HepG2 (cell line): ENCODE measurements at regions not wholly inside any gene's neighbourhood (a gene's known extent, or its start where the extent isn't known, plus 50 kb on each side); places are given as distances from the start of the nearest gene placed in this dataset.

Experiments
- ATAC-seq: fragments of 200-7000 bp; cut with Tn5 transposase; 3 replicates; pipeline ENCODE4 v1.9.1; 2020; ENCODE audit warnings: mild to moderate bottlenecking, moderate library complexity
- BruUV-seq: library from RNA; stranded (reverse); fragments of 400-500 nt; replicated peaks from 2 replicates; lab custom pipeline; 2021; lab: Mats Ljungman, UMichigan
- CTCF ChIA-PET: fragments of 300-600 bp; formaldehyde crosslinking; extraction: SDS; loops from one replicate; lab custom pipeline; 2021; ENCODE audit warnings: low total read pairs, inconsistent platforms, low intra/inter-chr PET ratio; lab: Yijun Ruan, JAX
- POLR2A ChIA-PET: fragments of 350-600 bp; sonication (Branson Sonifier 250); formaldehyde crosslinking; loops from one replicate; lab custom pipeline; 2020; ENCODE audit warnings: antibody characterized with exemption, inconsistent platforms; lab: Yijun Ruan, JAX
- DNase-seq: peaks from one replicate; pipeline ENCODE4 v3.0.0-alpha.2; 2015; ENCODE audit warnings: low spot score
- FAIRE-seq: peaks from 3 replicates; lab custom pipeline; 2011; peaks lifted over from hg19 to GRCh38; lab: Jason Lieb, UNC
- H2AFZ ChIP-seq: one replicate; pipeline ENCODE4 v1.6.1; 2011; ENCODE audit warnings: low read length, inconsistent platforms
- H3K27ac ChIP-seq: fragments of 300-600 bp; 3 replicates; pipeline ENCODE4 v1.8.0; 2011; ENCODE audit warnings: mixed run types, mild to moderate bottlenecking, mixed read lengths, low read length, inconsistent platforms; ENCODE audit not compliant: insufficient read depth; ENCODE audit errors: extremely low read length
- H3K27me3 ChIP-seq, 2 experiments: fragments of 200-600 bp in 1 of 2; 2 replicates in 1 of 2; 3 replicates in 1 of 2; pipeline versions ENCODE4 v1.6.0 to v1.8.0; 2011; ENCODE audit warnings: low read length in 2 of 2, mild to moderate bottlenecking in 2 of 2, moderate library complexity in 2 of 2, inconsistent platforms in 1 of 2; ENCODE audit not compliant: insufficient read depth in 2 of 2, control insufficient read depth in 1 of 2
- H3K36me3 ChIP-seq, 2 experiments: fragments of 200-600 bp in 1 of 2; replicated peaks in 1 of 2; 2 replicates in 1 of 2; 3 replicates in 1 of 2; pipeline versions ENCODE4 v1.5.1 to v1.8.0; 2011; ENCODE audit warnings: low read length in 2 of 2, inconsistent platforms in 1 of 2; ENCODE audit not compliant: insufficient read depth in 2 of 2, control insufficient read depth in 1 of 2
- H3K4me1 ChIP-seq: 2 replicates; pipeline ENCODE4 v1.5.1; 2012; ENCODE audit warnings: low read length, inconsistent platforms; ENCODE audit not compliant: insufficient read depth
- H3K4me2 ChIP-seq: 2 replicates; pipeline ENCODE4 v1.6.0; 2011; ENCODE audit warnings: low read depth, low read length, inconsistent platforms
- H3K4me3 ChIP-seq, 3 experiments: fragments of 200-600 bp in 1 of 3; sonication (generic), shearing (Covaris generic) in 1 of 3; replicated peaks in 1 of 3; 2 replicates each; pipeline ENCODE4 v1.5.1; 2011 to 2016; ENCODE audit warnings: low read length in 3 of 3, inconsistent platforms in 2 of 3, low read depth in 2 of 3, mild to moderate bottlenecking in 2 of 3, control low read depth in 1 of 3, mixed read lengths in 1 of 3; ENCODE audit not compliant: insufficient read depth in 1 of 3
- H3K79me2 ChIP-seq: one replicate; pipeline ENCODE4 v1.6.1; 2011; ENCODE audit warnings: low read length, inconsistent platforms; ENCODE audit not compliant: insufficient read depth
- H3K9ac ChIP-seq: 2 replicates; pipeline ENCODE4 v1.6.0; 2011; ENCODE audit warnings: mild to moderate bottlenecking, low read depth, low read length, inconsistent platforms; ENCODE audit not compliant: insufficient read depth
- H3K9me3 ChIP-seq: 2 replicates; pipeline ENCODE4 v1.5.1; 2012; ENCODE audit warnings: mild to moderate bottlenecking, low read length
- H4K20me1 ChIP-seq: 2 replicates; pipeline ENCODE4 v1.6.0; 2011; ENCODE audit warnings: inconsistent platforms, mild to moderate bottlenecking, low read length, moderate library complexity; ENCODE audit not compliant: insufficient read depth
- CEBPB ChIP-seq: IDR thresholded peaks from 2 replicates; pipeline ENCODE4 v1.6.1; 2011; ENCODE audit warnings: low read depth, low read length, improper control_type of control experiment, borderline replicate concordance
- FOSL2 ChIP-seq: sonication (generic); formaldehyde crosslinking; IDR thresholded peaks from 2 replicates; pipeline ENCODE4 v1.4.0; 2020; ENCODE audit warnings: missing genetic modification reagents
- MAFF ChIP-seq: IDR thresholded peaks from 2 replicates; pipeline ENCODE4 v1.6.1; 2011; ENCODE audit warnings: low read depth, low read length, improper control_type of control experiment
- ZNF12 ChIP-seq: sonication (generic); formaldehyde crosslinking; IDR thresholded peaks from 2 replicates; pipeline ENCODE4 v1.5.0; 2020; ENCODE audit warnings: missing genetic modification reagents
- ZNF530 ChIP-seq: sonication (generic); formaldehyde crosslinking; IDR thresholded peaks from 2 replicates; pipeline ENCODE4 v1.5.0; 2020; ENCODE audit warnings: low read depth, mild to moderate bottlenecking, missing genetic modification reagents
- ZNF547 ChIP-seq: sonication (generic); formaldehyde crosslinking; IDR thresholded peaks from 2 replicates; pipeline ENCODE4 v1.5.1; 2020; ENCODE audit warnings: mild to moderate bottlenecking, missing genetic modification reagents
- WGBS: methylation state at CpG from one replicate; pipeline ENCODE4 v1.1.6; 2017; ENCODE audit warnings: low lambda C conversion rate; 5-methylcytosine and 5-hydroxymethylcytosine counted together
- in situ Hi-C: cut with HindIII; loops from 2 replicates; pipeline ENCODE4 v1.10.0; 2017; ENCODE audit warnings: low pct_unique_long_range_greater_than_20kb; ENCODE audit not compliant: extremely low pct_ligation_motif_present
- intact Hi-C: fragments of 100-400 bp; cut with micrococcal nuclease; formaldehyde crosslinking; loops from one replicate; pipeline ENCODE4 v1.10.0; 2022; ENCODE audit not compliant: unreplicated experiment
- TF ChIP-seq, protein P1 (sequence below): sonication (generic); formaldehyde crosslinking; IDR thresholded peaks from 2 replicates; pipeline ENCODE4 v1.9.0; 2022; ENCODE audit warnings: missing genetic modification reagents, mild to moderate bottlenecking, borderline replicate concordance

GRCh38 chr3:30313840-30314239 is 292.6 kb upstream of the TGFBR2 start:
- TF ChIP-seq, protein P1, sequence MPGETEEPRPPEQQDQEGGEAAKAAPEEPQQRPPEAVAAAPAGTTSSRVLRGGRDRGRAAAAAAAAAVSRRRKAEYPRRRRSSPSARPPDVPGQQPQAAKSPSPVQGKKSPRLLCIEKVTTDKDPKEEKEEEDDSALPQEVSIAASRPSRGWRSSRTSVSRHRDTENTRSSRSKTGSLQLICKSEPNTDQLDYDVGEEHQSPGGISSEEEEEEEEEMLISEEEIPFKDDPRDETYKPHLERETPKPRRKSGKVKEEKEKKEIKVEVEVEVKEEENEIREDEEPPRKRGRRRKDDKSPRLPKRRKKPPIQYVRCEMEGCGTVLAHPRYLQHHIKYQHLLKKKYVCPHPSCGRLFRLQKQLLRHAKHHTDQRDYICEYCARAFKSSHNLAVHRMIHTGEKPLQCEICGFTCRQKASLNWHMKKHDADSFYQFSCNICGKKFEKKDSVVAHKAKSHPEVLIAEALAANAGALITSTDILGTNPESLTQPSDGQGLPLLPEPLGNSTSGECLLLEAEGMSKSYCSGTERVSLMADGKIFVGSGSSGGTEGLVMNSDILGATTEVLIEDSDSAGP (CRISPR knock-in tag), result no peak
- no peak for TF ChIP-seq ZNF547 (CRISPR knock-in tag)
- TF ChIP-seq ZNF12, result peak; percentile 93
- no peak for TF ChIP-seq FOSL2 (CRISPR knock-in tag)
- no peak for TF ChIP-seq MAFF
- DNase-seq, result no peak
- Histone ChIP-seq H3K79me2 (no peaks in the 10 kb centered on the region), H3K27me3 (no peaks in the 10 kb centered on the region), H3K27ac (no peak overlapping the region), H3K4me1 (no peaks in the 10 kb centered on the region), H3K4me3 (no peak overlapping the region), H3K36me3 (no peaks in the 10 kb centered on the region), H3K9me3 (peaks cover 12% of the 10 kb centered on the region), H3K9ac (no peak overlapping the region), H4K20me1 (no peaks in the 10 kb centered on the region), H2AFZ (no peak overlapping the region), H3K4me2 (no peak overlapping the region)
- WGBS, result 92% methylated on average over 2 of the region's 2 CpGs
- in situ Hi-C loops, result no loop called here
- no peak for FAIRE-seq
- no peak for ATAC-seq
- no TSS peak for BruUV-seq
- ChIA-PET CTCF (no interaction called here), POLR2A (no interaction called here)
- intact Hi-C loops, result no loop called here

GRCh38 chr3:30314757-30315325 is 291.6 kb upstream of the TGFBR2 start:
- POLR2A ChIA-PET, result no interaction called here
- no peaks in the 10 kb centered on the region for H4K20me1 ChIP-seq
- peaks cover 12% of the 10 kb centered on the region for H3K9me3 ChIP-seq
- TF ChIP-seq ZNF530 (CRISPR knock-in tag) (no peak), CEBPB (peak; percentile 34; the same call in 1 of the 2 replicates)
- TF ChIP-seq, all 625 proteins: peak for 1
- no peaks in the 10 kb centered on the region for H3K79me2 ChIP-seq
- 98% methylated on average over 3 of the region's 3 CpGs for WGBS
- no peak overlapping the region for H3K9ac ChIP-seq
- H3K27ac ChIP-seq, result no peak overlapping the region
- intact Hi-C loops, result no loop called here
- ATAC-seq (no peak), FAIRE-seq (no peak), DNase-seq (no peak)
- in situ Hi-C loops, result no loop called here
- H3K36me3 ChIP-seq, result no peaks in the 10 kb centered on the region
- H3K4me1 ChIP-seq, result peaks cover 9% of the 10 kb centered on the region
- CTCF ChIA-PET, result no interaction called here
- H3K4me3 ChIP-seq, result no peak overlapping the region
- H3K27me3 ChIP-seq, result no peaks in the 10 kb centered on the region
- no TSS peak for BruUV-seq
- H3K4me2 ChIP-seq, result no peak overlapping the region
- no peak overlapping the region for H2AFZ ChIP-seq
